ENCODE measurements at regions not wholly inside any gene's neighbourhood (a gene's known extent, or its start where the extent isn't known, plus 50 kb on each side); places are given as distances from the start of the nearest gene placed in this dataset.

DNA sequence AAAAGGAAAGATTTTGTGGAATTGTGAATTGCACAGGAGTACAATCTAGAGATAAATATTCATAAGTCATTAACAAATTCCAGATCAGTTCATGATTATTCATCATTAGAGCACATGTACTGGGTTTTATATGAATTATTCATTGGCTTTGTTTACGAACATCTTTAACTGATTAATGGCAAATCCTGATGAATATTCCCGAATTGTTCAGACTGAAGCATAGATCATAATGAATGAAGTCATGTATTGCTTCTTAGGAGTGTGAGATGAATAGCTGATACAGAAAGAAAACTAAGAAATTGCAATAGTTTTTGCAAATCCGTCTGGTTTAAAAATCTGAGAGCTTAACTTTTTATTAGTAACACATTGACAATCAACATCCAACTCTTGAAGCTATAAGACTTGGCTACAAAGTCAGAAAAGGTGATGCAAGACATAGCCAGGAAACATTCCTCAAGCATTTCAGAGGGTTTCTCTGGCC is 183.6 kb upstream of the DGKB start:
- TF ChIP-seq, protein P1, sequence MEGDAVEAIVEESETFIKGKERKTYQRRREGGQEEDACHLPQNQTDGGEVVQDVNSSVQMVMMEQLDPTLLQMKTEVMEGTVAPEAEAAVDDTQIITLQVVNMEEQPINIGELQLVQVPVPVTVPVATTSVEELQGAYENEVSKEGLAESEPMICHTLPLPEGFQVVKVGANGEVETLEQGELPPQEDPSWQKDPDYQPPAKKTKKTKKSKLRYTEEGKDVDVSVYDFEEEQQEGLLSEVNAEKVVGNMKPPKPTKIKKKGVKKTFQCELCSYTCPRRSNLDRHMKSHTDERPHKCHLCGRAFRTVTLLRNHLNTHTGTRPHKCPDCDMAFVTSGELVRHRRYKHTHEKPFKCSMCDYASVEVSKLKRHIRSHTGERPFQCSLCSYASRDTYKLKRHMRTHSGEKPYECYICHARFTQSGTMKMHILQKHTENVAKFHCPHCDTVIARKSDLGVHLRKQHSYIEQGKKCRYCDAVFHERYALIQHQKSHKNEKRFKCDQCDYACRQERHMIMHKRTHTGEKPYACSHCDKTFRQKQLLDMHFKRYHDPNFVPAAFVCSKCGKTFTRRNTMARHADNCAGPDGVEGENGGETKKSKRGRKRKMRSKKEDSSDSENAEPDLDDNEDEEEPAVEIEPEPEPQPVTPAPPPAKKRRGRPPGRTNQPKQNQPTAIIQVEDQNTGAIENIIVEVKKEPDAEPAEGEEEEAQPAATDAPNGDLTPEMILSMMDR (IDR thresholded peaks at IDR 0.05), result no peak
- TF ChIP-seq POLR2A (IDR thresholded peaks at IDR 0.05), result no peak

All from thyroid gland (tissue), 4 donors.